B cell (primary cell): ENCODE measurements at regions not wholly inside any gene's neighbourhood (a gene's known extent, or its start where the extent isn't known, plus 50 kb on each side); places are given as distances from the start of the nearest gene placed in this dataset.

Source experiments
- CTCF ChIP-seq: fragments of 200-600 bp; IDR thresholded peaks from one replicate; pipeline ENCODE4 v1.8.0; 2022; ENCODE audit warnings: antibody characterized with exemption, mild to moderate bottlenecking
- EZH2 ChIP-seq: IDR thresholded peaks from 2 replicates; pipeline ENCODE4 v1.6.1; 2012; ENCODE audit warnings: borderline replicate concordance, low read depth, mild to moderate bottlenecking, moderate library complexity, low read length; ENCODE audit not compliant: insufficient read depth, poor library complexity, severe bottlenecking

- TF ChIP-seq CTCF (no peak), EZH2 (no peak)
Measured at GRCh38 chrX:106404512-106404911, 207.3 kb upstream of the RADX start.
